K562 (cell line): ENCODE measurements at regions not wholly inside any gene's neighbourhood (a gene's known extent, or its start where the extent isn't known, plus 50 kb on each side); places are given as distances from the start of the nearest gene placed in this dataset.

Source experiments
- ATAC-seq: fragments of 200-7000 bp; cut with Tn5 transposase; 3 replicates; pipeline ENCODE4 v1.9.1; 2020; ENCODE audit warnings: moderate library complexity
- BruUV-seq: library from RNA; stranded (reverse); fragments of 400-500 nt; replicated peaks from 2 replicates; lab custom pipeline; 2021; lab: Mats Ljungman, UMichigan
- CTCF ChIA-PET: fragments of 300-600 bp; formaldehyde crosslinking; extraction: SDS; loops from one replicate; lab custom pipeline; 2021; ENCODE audit warnings: low intra/inter-chr PET ratio; lab: Yijun Ruan, JAX
- POLR2A ChIA-PET: fragments of 300-600, 350-650 bp; sonication (Branson Sonifier 250); formaldehyde crosslinking; extraction: SDS; loops from one replicate; lab custom pipeline; 2021; ENCODE audit warnings: antibody characterized with exemption, inconsistent platforms; lab: Yijun Ruan, JAX
- DNase-seq, 4 experiments: peaks; one replicate each; pipeline versions ENCODE4 v3.0.0 to v3.0.0-alpha.2; 2011 to 2018; ENCODE audit warnings: low spot score in 3 of 4, mixed read lengths in 3 of 4; ENCODE audit errors: extremely low read depth in 1 of 4
- FAIRE-seq: peaks from 2 replicates; lab custom pipeline; 2011; peaks lifted over from hg19 to GRCh38; lab: Jason Lieb, UNC
- H2AFZ ChIP-seq: 2 replicates; pipeline ENCODE4 v1.6.0; 2011; ENCODE audit warnings: low read depth, low read length, control low read depth, inconsistent platforms
- H3K27ac ChIP-seq: fragments of 200-600 bp; 3 replicates; pipeline ENCODE4 v1.8.0; 2011; ENCODE audit warnings: low read depth, mild to moderate bottlenecking, control low read depth, inconsistent platforms, low read length, moderate library complexity, mixed read lengths; ENCODE audit errors: extremely low read depth
- H3K27me3 ChIP-seq, 2 experiments: fragments of 300-600 bp in 1 of 2; 2 replicates in 1 of 2; 3 replicates in 1 of 2; pipeline versions ENCODE4 v1.6.0 to v1.8.0; 2011; ENCODE audit warnings: inconsistent platforms in 2 of 2, low read length in 2 of 2, mild to moderate bottlenecking in 1 of 2, mixed read lengths in 1 of 2, moderate library complexity in 1 of 2; ENCODE audit not compliant: control insufficient read depth in 2 of 2, insufficient read depth in 2 of 2
- H3K36me3 ChIP-seq: fragments of 300-600 bp; 3 replicates; pipeline ENCODE4 v1.8.0; 2011; ENCODE audit warnings: mild to moderate bottlenecking, low read length, inconsistent platforms; ENCODE audit not compliant: control insufficient read depth, insufficient read depth
- H3K4me1 ChIP-seq, 2 experiments: fragments of 200-600 bp in 1 of 2; replicated peaks in 1 of 2; 2 replicates in 1 of 2; 3 replicates in 1 of 2; pipeline versions ENCODE4 v1.5.1 to v1.8.0; 2011; ENCODE audit warnings: inconsistent platforms in 2 of 2, low read length in 2 of 2, mild to moderate bottlenecking in 1 of 2, mixed read lengths in 1 of 2, moderate library complexity in 1 of 2; ENCODE audit not compliant: control insufficient read depth in 2 of 2, insufficient read depth in 2 of 2
- H3K4me2 ChIP-seq: 2 replicates; pipeline ENCODE4 v1.6.1; 2011; ENCODE audit warnings: low read length, control low read depth, inconsistent platforms, mixed read lengths; ENCODE audit not compliant: insufficient read depth
- H3K4me3 ChIP-seq: fragments of 200-600 bp; sonication (generic), shearing (Covaris generic); 2 replicates; pipeline ENCODE4 v1.5.1; 2016; ENCODE audit warnings: control low read depth, inconsistent platforms
- H3K79me2 ChIP-seq: fragments of 200-600 bp; 3 replicates; pipeline ENCODE4 v1.8.0; 2011; ENCODE audit warnings: low read length, inconsistent platforms; ENCODE audit not compliant: control insufficient read depth, insufficient read depth
- H3K9ac ChIP-seq, 2 experiments: 2 replicates each; pipeline versions ENCODE4 v1.6.0 to v1.6.1; 2011; ENCODE audit warnings: low read depth in 2 of 2, low read length in 2 of 2, control low read depth in 1 of 2, inconsistent platforms in 1 of 2, mild to moderate bottlenecking in 1 of 2, mixed read lengths in 1 of 2; ENCODE audit not compliant: insufficient read depth in 1 of 2
- H3K9me1 ChIP-seq: one replicate; pipeline ENCODE4 v1.6.0; 2011; ENCODE audit warnings: inconsistent platforms, mild to moderate bottlenecking, low read length, moderate library complexity; ENCODE audit not compliant: control insufficient read depth, insufficient read depth
- H3K9me3 ChIP-seq: replicated peaks from 2 replicates; pipeline ENCODE4 v1.5.1; 2011; ENCODE audit warnings: low read depth, low read length, inconsistent platforms; ENCODE audit not compliant: control insufficient read depth, insufficient read depth
- H4K20me1 ChIP-seq: replicated peaks from 2 replicates; pipeline ENCODE4 v1.6.1; 2011; ENCODE audit warnings: low read length, inconsistent platforms, mixed read lengths; ENCODE audit not compliant: control insufficient read depth, insufficient read depth
- CHD4 ChIP-seq: fragments of 200-600 bp; sonication (generic); IDR thresholded peaks from 3 replicates; pipeline ENCODE4 v1.6.1; 2012; ENCODE audit warnings: low read depth, mild to moderate bottlenecking, mixed read lengths, low read length, inconsistent platforms; ENCODE audit not compliant: insufficient read depth, insufficient replicate concordance, poor library complexity, severe bottlenecking
- ETS2 ChIP-seq: IDR thresholded peaks from 2 replicates; pipeline ENCODE4 v1.6.1; 2016; ENCODE audit warnings: borderline replicate concordance, missing genetic modification characterization, mild to moderate bottlenecking, moderate library complexity, missing compliant biosample characterization; ENCODE audit not compliant: poor library complexity, severe bottlenecking
- NR2C1 ChIP-seq, 2 experiments: fragments of 450-650 bp; IDR thresholded peaks; 2 replicates each; pipeline ENCODE4 v1.6.1; 2017; ENCODE audit warnings: mild to moderate bottlenecking in 2 of 2, antibody characterized with exemption in 1 of 2, inconsistent platforms in 1 of 2, missing compliant biosample characterization in 1 of 2, missing genetic modification characterization in 1 of 2
- OTX1 ChIP-seq: fragments of 450-650 bp; formaldehyde crosslinking; IDR thresholded peaks from 2 replicates; pipeline ENCODE4 v1.4.0; 2022; ENCODE audit warnings: mild to moderate bottlenecking
- RNF2 ChIP-seq: sonication (generic); IDR thresholded peaks from 2 replicates; pipeline ENCODE4 v1.6.1; 2016
- SMAD2 ChIP-seq: fragments of 150-350 bp; IDR thresholded peaks from 2 replicates; pipeline ENCODE4 v1.6.1; 2014; ENCODE audit warnings: low read depth, mild to moderate bottlenecking, low read length
- TCFL5 ChIP-seq: fragments of 250-450 bp; sonication (Bioruptor Pico); conservative IDR thresholded peaks from 2 replicates; pipeline ENCODE4 v1.6.1; 2021; ENCODE audit warnings: mild to moderate bottlenecking, moderate library complexity, matching md5 sums
- ZNF445 ChIP-seq: fragments of 250-450 bp; sonication (Bioruptor Pico); IDR thresholded peaks from 2 replicates; pipeline ENCODE4 v1.4.0; 2020; ENCODE audit warnings: low read depth, mild to moderate bottlenecking, moderate library complexity
- ZNF75A ChIP-seq: fragments of 450-650 bp; formaldehyde crosslinking; IDR thresholded peaks from 2 replicates; pipeline ENCODE4 v1.4.0; 2020; ENCODE audit warnings: mild to moderate bottlenecking
- ZNF830 ChIP-seq: fragments of 250-450 bp; sonication (Bioruptor Pico); IDR thresholded peaks from 2 replicates; pipeline ENCODE4 v1.5.0; 2021; ENCODE audit warnings: mild to moderate bottlenecking
- in situ Hi-C: fragments of 300-500 bp; cut with MboI; formaldehyde crosslinking; loops from 4 replicates; pipeline ENCODE4 v1.15.0; 2018; ENCODE audit warnings: inconsistent platforms, mixed read lengths
- intact Hi-C: fragments of 100-400 bp; cut with micrococcal nuclease; formaldehyde crosslinking; loops from 2 replicates; pipeline ENCODE4 v1.14.2; 2022
- TF ChIP-seq, protein P1 (sequence below): fragments of 450-650 bp; IDR thresholded peaks from 2 replicates; pipeline ENCODE4 v1.6.1; 2017; ENCODE audit warnings: antibody characterized with exemption
- TF ChIP-seq, protein P2 (sequence below): fragments of 450-650 bp; IDR thresholded peaks from 2 replicates; pipeline ENCODE4 v1.6.1; 2016; ENCODE audit warnings: mild to moderate bottlenecking
- TF ChIP-seq, protein P3 (sequence below), 3 experiments: fragments of 200-800 bp in 1 of 3; sonication (Bioruptor generic) in 1 of 3; sonication (generic) in 1 of 3; formaldehyde crosslinking in 1 of 3; IDR thresholded peaks; 2 replicates each; pipeline versions ENCODE4 v1.6.1 to v1.8.0; 2016 to 2022; ENCODE audit warnings: mild to moderate bottlenecking in 2 of 3, missing compliant biosample characterization in 2 of 3, missing genetic modification characterization in 2 of 3, missing genetic modification reagents in 1 of 3
- TF ChIP-seq, protein P4 (sequence below): sonication (generic); formaldehyde crosslinking; IDR thresholded peaks from 2 replicates; pipeline ENCODE4 v1.9.0; 2022; ENCODE audit warnings: mild to moderate bottlenecking, missing genetic modification reagents

DNA sequence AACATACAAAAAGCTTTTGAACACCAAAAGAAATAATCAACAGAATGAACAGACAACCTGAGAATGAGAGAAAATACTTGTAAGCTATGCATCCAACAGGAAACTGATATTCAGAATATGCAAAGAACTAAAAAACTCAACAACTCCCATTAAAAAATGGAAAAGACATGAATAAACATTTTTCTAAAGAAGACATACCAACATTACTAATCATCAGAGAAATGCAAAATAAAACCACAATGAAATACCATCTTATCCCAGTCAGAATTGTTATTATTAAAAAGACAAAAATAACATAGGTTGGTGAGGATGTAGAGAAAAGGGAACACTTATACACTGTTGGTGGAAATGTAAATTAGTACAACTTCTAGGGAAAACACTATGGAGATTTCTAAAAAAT lies 1161.9 kb downstream of the PCDH19 start:
- BruUV-seq = no TSS peak
- intact Hi-C loops = no loop called here
- POLR2A ChIA-PET = no interaction called here

More for the DNA sequence above, 1161.9 kb downstream of the PCDH19 start:
- Histone ChIP-seq H2AFZ (no peak overlapping the region), H3K79me2 (no peaks in the 10 kb centered on the region)
- no peak for TF ChIP-seq ZNF75A
- TF ChIP-seq OTX1 (CRISPR knock-in tag) = no peak
- TF ChIP-seq NR2C1 (IDR thresholded peaks at IDR 0.05) = no peak
- no peak for TF ChIP-seq NR2C1 (tag; IDR thresholded peaks at IDR 0.05)
- TF ChIP-seq ETS2 = no peak
- TF ChIP-seq ZNF445 = no peak
- no peak for TF ChIP-seq RNF2
- no peak for TF ChIP-seq TCFL5 (CRISPR knock-in tag)
- TF ChIP-seq CHD4 = no peak
- TF ChIP-seq, protein P1, sequence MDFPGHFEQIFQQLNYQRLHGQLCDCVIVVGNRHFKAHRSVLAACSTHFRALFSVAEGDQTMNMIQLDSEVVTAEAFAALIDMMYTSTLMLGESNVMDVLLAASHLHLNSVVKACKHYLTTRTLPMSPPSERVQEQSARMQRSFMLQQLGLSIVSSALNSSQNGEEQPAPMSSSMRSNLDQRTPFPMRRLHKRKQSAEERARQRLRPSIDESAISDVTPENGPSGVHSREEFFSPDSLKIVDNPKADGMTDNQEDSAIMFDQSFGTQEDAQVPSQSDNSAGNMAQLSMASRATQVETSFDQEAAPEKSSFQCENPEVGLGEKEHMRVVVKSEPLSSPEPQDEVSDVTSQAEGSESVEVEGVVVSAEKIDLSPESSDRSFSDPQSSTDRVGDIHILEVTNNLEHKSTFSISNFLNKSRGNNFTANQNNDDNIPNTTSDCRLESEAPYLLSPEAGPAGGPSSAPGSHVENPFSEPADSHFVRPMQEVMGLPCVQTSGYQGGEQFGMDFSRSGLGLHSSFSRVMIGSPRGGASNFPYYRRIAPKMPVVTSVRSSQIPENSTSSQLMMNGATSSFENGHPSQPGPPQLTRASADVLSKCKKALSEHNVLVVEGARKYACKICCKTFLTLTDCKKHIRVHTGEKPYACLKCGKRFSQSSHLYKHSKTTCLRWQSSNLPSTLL = no peak
- TF ChIP-seq, protein P2, sequence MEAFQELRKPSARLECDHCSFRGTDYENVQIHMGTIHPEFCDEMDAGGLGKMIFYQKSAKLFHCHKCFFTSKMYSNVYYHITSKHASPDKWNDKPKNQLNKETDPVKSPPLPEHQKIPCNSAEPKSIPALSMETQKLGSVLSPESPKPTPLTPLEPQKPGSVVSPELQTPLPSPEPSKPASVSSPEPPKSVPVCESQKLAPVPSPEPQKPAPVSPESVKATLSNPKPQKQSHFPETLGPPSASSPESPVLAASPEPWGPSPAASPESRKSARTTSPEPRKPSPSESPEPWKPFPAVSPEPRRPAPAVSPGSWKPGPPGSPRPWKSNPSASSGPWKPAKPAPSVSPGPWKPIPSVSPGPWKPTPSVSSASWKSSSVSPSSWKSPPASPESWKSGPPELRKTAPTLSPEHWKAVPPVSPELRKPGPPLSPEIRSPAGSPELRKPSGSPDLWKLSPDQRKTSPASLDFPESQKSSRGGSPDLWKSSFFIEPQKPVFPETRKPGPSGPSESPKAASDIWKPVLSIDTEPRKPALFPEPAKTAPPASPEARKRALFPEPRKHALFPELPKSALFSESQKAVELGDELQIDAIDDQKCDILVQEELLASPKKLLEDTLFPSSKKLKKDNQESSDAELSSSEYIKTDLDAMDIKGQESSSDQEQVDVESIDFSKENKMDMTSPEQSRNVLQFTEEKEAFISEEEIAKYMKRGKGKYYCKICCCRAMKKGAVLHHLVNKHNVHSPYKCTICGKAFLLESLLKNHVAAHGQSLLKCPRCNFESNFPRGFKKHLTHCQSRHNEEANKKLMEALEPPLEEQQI = no peak
- TF ChIP-seq ZNF830 = no peak
- TF ChIP-seq SMAD2 = no peak
- TF ChIP-seq, protein P3, sequence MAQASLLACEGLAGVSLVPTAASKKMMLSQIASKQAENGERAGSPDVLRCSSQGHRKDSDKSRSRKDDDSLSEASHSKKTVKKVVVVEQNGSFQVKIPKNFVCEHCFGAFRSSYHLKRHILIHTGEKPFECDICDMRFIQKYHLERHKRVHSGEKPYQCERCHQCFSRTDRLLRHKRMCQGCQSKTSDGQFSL (CRISPR knock-in tag; IDR thresholded peaks at IDR 0.05) = no peak
- TF ChIP-seq, protein P3 (tag; IDR thresholded peaks at IDR 0.05) = no peak
- TF ChIP-seq, protein P4, sequence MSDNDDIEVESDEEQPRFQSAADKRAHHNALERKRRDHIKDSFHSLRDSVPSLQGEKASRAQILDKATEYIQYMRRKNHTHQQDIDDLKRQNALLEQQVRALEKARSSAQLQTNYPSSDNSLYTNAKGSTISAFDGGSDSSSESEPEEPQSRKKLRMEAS (CRISPR knock-in tag) = no peak
- TF ChIP-seq, all 486 proteins: peak for 0
- H3K4me3 ChIP-seq = no peak overlapping the region
- no peaks in the 10 kb centered on the region for H3K36me3 ChIP-seq
- ATAC-seq (no peak), DNase-seq (no peak), FAIRE-seq (no peak)
- in situ Hi-C loops = no loop called here
- no peak overlapping the region for H3K27ac ChIP-seq
- CTCF ChIA-PET = no interaction called here
- H3K4me1 ChIP-seq = no peaks in the 10 kb centered on the region
- H3K27me3 ChIP-seq = no peaks in the 10 kb centered on the region
- no peaks in the 10 kb centered on the region for H3K9me1 ChIP-seq
- H3K4me2 ChIP-seq = no peak overlapping the region
- no peak overlapping the region for H3K9ac ChIP-seq
- H4K20me1 ChIP-seq = no peaks in the 10 kb centered on the region
- H3K9me3 ChIP-seq = no peaks in the 10 kb centered on the region; the same call in 1 of the 2 replicates
